ENCODE measurements at regions not wholly inside any gene's neighbourhood (a gene's known extent, or its start where the extent isn't known, plus 50 kb on each side); places are given as distances from the start of the nearest gene placed in this dataset.

DNA sequence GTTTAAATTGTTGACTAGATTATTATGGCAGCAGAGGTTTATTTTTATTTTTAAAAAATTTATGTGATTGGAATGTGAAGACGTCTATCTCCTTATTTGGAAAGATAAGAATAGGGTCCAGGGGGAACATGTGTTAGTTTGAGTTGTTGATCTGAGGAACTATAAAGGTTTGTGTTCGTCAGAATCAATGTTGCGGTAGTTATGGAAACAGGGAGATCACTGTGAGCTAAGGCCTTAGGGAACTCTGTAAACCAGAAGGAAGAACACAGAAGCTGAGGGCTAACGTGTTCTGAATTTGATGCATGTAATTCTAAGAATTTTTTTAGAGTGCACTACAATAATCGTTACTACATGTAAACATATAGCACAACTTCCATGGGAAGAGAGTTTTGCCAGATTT is 168.5 kb upstream of the ZSWIM2 start:
- no peak overlapping the region for H3K4me3 ChIP-seq (ENCODE audit: low read length)
- no peak for DNase-seq (ENCODE audit: low read depth)
- TF ChIP-seq, protein P1, sequence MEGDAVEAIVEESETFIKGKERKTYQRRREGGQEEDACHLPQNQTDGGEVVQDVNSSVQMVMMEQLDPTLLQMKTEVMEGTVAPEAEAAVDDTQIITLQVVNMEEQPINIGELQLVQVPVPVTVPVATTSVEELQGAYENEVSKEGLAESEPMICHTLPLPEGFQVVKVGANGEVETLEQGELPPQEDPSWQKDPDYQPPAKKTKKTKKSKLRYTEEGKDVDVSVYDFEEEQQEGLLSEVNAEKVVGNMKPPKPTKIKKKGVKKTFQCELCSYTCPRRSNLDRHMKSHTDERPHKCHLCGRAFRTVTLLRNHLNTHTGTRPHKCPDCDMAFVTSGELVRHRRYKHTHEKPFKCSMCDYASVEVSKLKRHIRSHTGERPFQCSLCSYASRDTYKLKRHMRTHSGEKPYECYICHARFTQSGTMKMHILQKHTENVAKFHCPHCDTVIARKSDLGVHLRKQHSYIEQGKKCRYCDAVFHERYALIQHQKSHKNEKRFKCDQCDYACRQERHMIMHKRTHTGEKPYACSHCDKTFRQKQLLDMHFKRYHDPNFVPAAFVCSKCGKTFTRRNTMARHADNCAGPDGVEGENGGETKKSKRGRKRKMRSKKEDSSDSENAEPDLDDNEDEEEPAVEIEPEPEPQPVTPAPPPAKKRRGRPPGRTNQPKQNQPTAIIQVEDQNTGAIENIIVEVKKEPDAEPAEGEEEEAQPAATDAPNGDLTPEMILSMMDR (conservative IDR thresholded peaks at IDR 0.05; ENCODE audit: low read length), result no peak

DNA sequence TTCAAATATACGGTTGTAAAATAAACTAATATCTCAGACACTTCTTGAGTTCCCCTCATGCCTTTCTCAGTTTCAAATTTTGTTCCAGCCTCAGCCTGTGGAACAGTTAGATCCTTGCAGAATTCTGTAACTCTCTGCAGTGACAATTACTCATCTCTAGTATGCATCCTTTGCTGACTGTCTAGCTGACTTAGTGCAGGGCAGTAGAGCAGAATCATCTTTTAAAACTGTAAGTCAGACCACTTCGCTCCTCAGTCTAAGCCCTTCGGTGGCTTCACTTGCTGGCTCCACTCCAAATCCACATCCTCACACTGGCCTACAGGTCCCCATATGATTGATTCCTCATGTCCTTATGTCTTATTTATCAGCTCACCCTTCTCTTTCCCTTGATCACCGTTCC is 164.1 kb upstream of the ZSWIM2 start:
- TF ChIP-seq, protein P1 (conservative IDR thresholded peaks at IDR 0.05; ENCODE audit: low read length), result no peak
- no peak for DNase-seq (ENCODE audit: low read depth)
- H3K4me3 ChIP-seq (ENCODE audit: low read length), result no peak overlapping the region

DNA sequence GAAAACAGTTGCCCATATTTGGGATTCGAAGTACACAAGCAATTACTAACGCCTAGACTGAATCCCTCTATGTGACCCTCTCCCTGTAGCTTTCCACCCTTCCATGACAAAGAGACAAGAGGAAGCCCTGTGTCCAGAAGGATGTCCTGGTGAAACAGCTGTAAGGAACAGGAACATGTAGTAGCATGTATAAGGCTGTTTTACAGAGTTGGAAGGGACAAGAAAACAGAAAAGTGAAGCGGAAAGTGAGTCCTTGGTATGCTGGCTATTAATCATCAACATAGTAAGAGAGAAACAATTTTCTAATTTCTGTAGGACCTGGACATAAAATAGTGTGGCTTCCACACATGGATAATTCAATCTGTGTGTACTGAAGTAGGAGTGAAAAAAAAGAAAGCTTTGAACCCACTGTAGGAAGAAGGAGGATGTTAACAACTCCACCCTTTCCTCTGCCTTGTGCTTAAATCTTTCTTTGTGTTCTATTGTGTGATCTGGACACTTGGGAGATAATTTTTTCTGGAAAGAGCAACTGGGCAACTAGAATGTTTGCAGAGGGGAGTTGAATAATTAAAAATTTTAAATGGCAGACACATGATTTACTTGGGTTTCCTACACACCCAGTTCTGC is 162.3 kb upstream of the ZSWIM2 start:
- TF ChIP-seq, protein P1 (conservative IDR thresholded peaks at IDR 0.05; ENCODE audit: low read length), result no peak
- no peak for DNase-seq (ENCODE audit: low read depth)
- H3K4me3 ChIP-seq (ENCODE audit: low read length), result no peak overlapping the region

DNA sequence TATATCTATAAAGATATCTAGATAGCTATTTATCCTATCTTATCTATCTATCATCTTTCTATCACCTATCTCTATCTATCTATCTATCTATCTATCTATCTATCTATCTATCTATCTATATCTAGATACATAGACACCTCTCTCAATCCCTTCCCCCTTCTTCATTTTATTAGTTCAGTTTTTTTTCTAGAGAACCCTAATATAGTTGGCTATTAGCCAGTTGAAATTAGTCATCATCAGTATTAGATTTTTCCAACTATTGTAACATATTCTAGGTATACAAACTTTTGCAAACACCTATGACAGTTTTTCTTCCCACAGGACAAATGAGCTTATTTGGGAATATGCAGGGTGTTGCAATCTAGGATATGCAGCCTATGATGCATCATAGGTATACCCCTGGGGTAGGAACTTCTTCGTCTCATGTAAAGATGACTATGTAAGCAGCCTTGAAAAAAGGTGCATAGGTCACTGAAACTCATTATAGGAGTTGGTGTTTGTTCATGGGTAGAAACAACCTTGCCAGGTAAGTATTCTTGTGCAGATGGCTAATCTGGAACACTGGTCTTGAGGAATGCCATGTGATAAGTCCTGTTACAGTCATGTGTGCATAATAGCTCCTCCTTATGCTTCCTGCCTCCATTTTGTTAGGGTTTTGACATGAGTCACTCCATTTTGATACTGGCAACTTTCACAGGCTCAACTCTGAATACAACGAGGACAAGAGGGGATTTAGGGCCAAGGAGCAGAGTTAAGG is 160.7 kb upstream of the ZSWIM2 start:
- H3K4me3 ChIP-seq (ENCODE audit: low read length), result no peak overlapping the region
- TF ChIP-seq, protein P1 (conservative IDR thresholded peaks at IDR 0.05; ENCODE audit: low read length), result no peak
- no peak for DNase-seq (ENCODE audit: low read depth)

GRCh38 chr2:187008111-187008510 is 159.1 kb upstream of the ZSWIM2 start:
- TF ChIP-seq, protein P1 (conservative IDR thresholded peaks at IDR 0.05; ENCODE audit: low read length), result no peak
- no peak for DNase-seq (ENCODE audit: low read depth)
- no peak overlapping the region for H3K4me3 ChIP-seq (ENCODE audit: low read length)

GRCh38 chr2:187003611-187004010 is 154.6 kb upstream of the ZSWIM2 start:
- H3K4me3 ChIP-seq (ENCODE audit: low read length), result peak overlapping the region; percentile 28
- TF ChIP-seq, protein P1 (conservative IDR thresholded peaks at IDR 0.05; ENCODE audit: low read length), result no peak
- DNase-seq (ENCODE audit: low read depth), result no peak

GRCh38 chr2:187003038-187003554 is 154.1 kb upstream of the ZSWIM2 start:
- no peak for DNase-seq (ENCODE audit: low read depth)
- H3K4me3 ChIP-seq (ENCODE audit: low read length), result peak overlapping the region; percentile 28
- TF ChIP-seq, protein P1 (conservative IDR thresholded peaks at IDR 0.05; ENCODE audit: low read length), result no peak

Measured in AG10803 (cell line).